GM21825 (cell line): ENCODE measurements at regions not wholly inside any gene's neighbourhood (a gene's known extent, or its start where the extent isn't known, plus 50 kb on each side); places are given as distances from the start of the nearest gene placed in this dataset.
"Not testable (repeated sequence)": the region's sequence is repeated elsewhere in the genome, so short reads cannot be mapped to it uniquely, and the experiment has no call there.

Source experiments
- ATAC-seq: cut with Tn5 transposase; IDR thresholded peaks from one replicate; pipeline ENCODE4 v1.9.1; 2021; ENCODE audit warnings: mild to moderate bottlenecking, moderate library complexity; ENCODE audit not compliant: unreplicated experiment

DNA sequence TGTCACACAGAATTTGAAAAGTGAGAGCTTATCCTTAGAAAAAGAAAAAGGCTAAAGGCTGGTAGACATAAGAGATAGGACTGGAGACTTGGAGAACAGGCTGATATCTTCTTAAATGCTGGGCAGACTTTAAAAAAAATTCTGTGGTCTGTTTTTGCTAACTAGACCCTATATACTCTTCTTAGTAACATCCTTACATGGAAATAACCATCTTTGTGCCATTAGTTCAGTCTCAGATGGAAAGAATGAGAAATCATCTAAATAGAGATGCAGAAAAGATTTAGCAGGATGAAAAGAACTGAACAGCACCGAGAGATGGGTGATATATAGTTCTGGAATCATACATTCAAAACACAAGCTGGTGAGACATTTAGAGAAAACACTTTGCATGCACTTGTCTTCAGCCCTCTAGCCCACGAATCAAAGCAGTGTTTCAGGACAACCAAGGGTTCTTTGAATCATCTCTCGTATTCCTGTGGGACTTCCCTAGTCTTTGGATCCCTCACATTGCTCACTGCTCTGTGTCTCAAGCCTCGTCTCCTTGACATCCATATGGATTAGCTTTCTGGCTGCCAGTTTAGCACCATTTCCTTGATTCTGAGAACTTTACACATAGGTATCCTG is 93.0 kb upstream of the LYSMD4 start:
- no peak for ATAC-seq

DNA sequence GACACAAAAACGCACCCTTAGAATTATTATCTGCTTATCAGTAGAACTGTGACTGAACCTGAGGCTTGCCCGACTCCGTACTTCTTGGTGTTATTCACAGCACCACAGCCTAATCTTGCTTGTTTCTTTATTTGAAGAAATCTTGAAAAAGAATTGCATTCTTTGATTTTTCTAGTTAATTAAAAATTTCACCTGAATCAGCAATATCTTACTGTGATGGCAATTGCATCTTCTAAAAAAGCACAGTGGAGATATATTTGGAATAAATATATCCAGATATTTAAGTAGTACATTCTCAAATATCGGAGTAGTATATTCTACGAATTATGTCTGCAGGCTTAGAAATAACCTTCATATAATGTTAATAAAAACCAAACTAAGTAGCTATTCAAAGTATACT is 90.1 kb upstream of the LYSMD4 start:
- no peak for ATAC-seq

DNA sequence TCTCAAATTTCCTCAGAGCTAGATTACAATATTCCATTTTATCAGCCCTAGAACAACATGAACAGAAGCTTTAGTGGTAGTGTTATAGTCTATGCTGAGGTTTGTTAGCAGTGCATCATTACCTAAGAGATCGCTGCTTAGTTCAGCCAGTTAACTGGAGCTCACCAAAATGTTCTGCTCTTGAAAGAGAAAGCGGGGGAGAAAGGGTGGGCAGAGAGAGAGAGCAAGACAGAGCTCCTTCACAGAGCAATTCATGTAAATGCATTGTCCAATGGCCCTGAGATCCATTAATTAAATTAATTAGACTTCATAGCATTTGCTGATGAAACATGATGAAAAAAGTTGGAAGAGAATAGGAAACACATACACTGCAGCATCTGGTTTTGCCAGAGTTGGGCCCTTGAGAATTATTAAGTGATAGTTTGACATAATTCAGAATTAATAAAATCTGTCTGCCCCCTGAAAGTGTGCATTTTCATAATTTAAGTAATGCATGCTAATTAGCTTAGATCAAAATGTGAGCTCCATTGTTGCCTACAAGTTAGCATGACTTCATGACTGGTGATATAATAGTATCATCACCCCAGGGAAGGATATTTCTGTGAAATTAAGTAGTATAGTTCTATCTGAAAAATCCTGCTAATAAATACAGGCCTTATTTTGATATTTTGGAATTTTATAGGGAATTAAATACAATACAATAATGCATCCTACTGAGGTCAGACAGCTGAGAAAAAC is 86.9 kb upstream of the LYSMD4 start:
- no peak for ATAC-seq

DNA sequence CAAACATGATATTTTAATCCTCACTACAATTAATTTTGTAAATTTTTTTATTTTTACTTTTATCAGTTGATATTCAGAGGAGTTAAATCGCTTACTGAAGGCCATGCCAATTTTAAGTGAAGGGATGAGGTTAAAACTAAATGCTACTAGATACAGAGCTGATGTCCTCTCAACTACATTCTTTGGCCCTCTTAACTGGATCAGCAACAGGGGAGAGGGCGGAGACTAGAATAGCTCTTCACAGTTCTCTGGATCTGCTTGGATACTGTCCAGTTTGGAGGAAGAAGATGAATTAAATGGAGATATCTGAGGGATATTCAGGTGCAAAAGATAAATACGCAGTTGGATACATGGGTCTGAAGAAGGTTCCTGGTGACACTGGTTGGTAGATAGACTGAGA is 85.6 kb upstream of the LYSMD4 start:
- no peak for ATAC-seq

DNA sequence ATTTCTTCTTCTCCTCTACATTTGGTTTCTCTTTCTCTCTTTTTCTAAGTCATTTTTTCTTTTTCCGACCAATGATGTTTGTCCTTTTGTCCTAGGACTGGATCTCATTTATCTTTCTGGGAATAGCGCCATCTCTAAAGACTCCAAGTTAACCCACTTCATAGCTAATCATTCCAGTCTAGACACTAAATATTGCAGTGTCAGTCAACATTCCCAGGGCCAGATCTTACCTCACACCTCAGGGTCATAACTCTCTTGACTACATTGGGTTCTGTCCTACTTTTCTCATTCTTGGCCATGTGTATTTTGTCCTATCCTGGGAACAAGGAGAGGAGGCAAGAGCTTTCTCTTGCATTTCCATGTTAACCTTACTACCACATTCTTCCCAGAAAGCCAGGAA is 83.6 kb upstream of the LYSMD4 start:
- ATAC-seq = not testable (repeated sequence)

DNA sequence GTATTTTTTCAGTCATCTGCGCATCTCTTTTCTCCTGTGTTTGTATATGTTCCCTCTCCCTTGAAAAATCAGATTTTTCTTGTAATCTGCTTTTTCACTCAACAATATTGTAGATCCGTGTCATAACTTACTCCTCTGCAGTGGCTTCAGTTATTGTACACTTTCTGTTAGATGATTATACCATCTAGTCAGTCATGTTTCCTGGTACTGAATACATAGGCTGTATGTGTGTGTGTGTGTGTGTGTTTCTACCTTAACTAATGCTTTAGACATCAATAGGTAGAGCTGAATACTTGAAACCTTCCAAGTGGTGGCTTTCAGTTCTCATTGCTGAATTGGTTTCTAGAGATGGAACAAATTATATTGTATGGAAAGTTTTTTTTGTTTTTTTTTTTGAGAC is 77.4 kb upstream of the LYSMD4 start:
- ATAC-seq = not testable (repeated sequence)

DNA sequence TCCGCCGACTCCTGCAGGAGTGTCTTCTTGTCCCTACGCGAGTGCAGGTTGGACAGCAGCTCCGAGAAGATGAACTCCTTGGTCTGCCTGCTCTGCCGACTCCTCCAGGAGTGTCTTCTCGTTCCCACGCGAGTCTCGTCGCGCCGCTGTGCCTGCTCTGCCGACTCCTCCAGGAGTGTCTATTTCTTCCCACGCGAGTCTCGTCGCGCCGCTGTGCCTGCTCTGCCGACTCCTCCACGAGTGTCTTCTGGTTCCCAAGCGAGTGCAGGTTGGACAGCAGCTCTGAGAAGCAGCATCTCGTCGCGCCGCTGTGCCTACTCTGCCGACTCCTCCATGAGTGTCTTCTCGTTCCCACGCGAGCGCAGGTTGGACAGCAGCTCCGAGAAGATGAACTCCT is 66.6 kb upstream of the LYSMD4 start:
- not testable (repeated sequence) for ATAC-seq

DNA sequence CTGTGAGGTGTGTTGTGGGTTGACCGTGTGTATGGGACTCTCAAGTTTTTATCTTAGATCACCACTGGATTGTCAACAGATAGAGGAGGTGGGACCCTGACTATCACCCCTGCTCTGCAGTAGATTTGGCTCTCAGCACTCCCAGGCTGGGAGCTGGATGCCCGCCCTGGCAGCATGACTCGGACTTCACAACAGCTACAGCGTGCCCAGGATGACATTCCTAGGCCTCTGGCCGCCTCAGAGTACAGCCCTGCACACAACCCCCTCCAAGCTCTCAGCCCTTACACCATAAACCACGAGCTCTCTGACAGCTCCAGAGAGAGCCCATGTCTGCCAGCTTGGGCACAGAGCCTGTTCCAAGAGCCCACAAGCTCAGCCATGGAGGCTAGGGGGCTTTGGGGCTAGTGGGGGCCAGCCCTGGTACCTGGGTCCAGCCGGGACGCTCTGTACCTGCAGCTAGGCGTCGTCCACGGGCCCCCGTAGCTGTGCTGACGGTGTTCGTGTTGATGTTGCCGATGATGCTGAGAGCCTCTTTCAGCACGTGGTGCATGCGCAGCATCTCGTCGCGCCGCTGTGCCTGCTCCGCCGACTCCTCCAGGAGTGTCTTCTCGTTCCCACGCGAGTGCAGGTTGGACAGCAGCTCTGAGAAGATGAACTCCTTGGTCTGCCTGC is 66.1 kb upstream of the LYSMD4 start:
- ATAC-seq = not testable (repeated sequence)

DNA sequence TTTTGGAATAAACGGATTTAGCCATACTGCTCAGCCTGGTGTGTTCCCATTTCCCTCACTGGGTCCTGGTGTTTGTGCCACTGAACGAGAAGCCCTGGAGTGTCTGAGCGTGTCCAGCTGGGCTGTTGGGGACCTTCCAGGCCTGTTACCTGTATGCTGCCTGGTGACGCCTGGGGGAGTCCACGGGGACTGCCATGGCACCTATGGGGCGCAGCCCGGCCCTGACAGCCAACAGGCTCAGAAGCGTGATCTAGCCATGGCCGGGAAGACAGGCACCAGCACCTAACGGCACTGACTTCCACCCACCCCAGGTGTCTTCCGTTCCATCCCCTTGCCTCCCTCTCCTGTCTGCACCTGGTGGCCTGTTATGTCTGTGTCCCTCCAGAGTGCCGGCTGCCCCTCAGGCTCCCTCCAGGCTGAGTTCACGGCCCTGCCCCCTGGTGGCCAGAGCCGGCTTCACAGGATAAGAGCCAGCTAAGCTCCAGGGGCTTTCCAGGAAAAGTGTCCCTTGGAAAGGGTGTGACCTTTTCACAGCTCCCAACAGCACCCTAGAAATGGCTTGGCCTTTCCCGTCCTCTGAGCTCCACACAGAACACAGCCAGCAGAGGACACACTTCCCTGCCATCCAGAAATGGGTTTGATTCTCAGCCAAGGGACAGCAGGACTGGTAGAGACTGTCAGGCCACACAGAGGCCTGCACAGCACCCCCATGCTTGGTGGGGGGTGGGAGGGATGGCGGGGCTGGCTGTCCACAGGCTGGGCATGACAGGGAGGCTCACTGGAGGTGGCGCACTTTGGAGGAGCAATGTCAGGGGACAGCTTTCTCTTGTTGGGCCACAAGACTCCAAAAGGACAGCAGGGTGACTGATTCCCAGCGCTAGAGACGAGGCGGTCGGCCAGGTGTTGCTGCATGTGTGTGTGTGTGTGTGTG is 64.0 kb upstream of the LYSMD4 start:
- not testable (repeated sequence) for ATAC-seq

DNA sequence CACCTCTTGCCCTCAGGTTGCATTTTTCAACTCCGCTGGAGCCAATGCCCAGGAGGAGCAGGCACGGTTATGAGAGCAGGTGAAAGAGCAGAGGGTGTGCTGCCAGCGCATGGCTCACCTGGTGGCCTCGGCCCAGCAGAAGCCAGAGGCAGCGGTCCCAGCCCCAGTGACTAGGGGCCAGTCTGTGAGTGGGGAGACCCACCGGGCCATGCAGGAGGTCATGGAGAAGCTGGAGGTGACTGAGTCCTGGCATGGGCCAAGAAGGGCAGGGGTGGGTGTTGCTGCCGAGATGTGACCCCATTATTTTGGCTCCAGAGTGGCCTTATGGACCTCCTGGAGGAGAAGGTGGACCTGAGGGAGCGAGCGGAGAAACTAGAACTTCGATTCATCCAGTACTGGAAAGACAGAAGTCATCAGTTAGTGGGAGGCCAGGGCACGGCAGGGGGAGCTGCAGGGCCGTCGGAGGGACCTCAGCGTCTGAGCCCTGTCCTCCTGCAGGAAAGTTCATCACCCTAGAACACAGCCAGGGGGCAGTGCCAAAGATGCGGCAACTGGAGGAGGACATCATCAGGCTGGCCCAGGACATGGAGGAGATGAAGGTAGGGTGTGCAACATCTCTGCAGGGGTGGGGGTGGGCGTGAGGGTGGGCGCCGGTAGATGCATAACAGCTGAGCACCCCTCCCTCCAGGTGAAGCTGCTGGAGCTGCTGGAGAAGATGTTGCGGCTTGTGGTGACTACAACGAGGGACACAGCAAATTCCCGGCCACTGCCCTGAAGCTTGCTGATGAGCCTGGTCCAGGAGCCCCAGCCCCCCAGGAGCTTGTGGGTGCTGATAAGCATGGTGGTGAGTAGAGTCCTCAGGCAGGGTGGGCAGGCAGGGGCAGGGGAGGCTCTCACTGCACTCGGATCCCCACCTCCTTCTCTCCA is 58.9 kb upstream of the LYSMD4 start:
- not testable (repeated sequence) for ATAC-seq

DNA sequence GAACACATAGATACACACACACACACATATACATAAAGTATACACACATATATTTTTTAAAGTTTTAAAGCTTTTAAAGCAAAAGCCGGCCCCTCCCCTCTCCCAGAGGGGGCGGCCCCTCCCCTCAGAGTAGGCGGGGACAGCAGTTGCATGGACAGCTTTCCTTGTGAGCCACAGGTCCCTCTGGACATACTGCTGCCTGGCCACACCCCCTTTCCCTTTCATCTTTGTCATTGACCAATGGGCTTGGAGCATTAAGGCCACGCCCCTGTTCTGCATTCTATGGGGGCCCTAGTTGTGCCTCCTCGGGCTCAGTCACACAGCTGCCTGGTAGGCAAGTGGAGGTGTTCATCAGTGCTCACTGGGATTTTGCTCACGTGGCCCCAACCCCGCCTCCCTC is 57.5 kb upstream of the LYSMD4 start:
- not testable (repeated sequence) for ATAC-seq

DNA sequence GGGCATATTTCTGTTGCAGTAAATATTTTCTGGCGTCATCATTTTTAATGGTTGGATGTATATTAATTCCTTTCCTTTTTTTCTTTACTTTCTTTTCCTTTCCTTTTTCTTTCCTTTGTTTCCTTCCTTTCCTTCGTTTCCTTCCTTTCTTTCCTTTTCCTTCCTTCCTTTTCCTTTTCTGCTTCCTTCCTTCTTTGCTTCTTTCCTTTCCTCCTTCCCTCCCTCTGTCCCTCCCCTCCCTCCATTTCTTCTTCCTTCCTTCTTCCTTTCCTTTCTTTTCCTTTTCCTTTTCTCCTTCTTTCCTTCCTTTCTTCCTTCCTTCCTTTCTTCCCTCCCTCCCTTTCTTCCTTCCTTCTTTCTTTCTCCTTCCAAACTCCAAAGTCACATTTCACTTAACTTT is 54.9 kb upstream of the LYSMD4 start:
- no peak for ATAC-seq

DNA sequence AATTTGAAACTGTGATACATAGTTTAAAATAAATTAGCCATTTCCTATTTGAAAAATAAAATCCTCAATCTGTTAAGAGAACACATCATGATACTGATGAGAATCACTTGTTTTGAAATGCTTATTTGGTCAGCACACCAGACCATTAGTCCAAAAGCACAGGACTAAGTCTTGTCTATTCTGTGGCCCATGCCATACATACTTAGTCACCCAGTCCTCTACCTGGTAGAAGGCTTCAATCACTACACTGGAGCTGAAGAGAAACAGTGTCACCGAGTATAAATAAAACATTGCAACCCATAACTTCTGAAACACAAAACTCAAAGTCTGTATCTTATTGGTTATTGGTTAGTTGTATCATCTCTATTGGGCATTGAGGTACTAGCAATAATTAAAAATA is 51.6 kb upstream of the LYSMD4 start:
- not testable (repeated sequence) for ATAC-seq

DNA sequence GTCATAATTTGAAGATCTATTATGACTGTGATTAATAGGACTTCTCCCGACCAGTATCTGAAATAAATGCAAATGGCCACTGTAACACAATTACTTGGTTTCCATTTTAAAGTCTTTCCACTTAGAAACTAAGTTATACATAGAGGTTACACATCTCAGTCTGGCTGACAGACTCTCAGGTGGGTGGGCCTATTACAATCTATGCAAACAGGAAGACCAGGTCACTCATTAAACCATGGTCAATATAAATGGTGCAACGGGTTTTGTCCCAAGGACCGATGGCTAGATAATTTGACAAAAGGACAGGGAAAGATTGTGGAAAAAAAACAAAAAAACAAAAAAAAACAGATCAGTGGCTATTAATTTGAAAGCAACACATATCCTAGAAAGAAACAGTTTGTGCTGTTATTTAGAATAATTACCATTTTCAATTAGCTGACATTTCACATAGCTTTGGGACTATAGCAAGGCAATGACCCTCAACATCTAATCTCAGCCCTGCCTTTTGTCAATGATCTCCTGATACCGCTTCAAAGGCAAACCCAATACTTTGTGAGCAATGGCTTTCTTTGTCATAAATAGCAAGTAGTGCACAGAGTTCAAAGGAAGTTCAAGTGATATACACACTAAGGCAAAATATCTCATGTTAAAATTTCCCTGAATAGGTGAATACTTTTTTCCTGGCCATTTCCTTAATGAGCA is 50.8 kb upstream of the LYSMD4 start:
- ATAC-seq = not testable (repeated sequence)
